Glomerular endothelial cell (primary cell): ENCODE measurements at regions not wholly inside any gene's neighbourhood (a gene's known extent, or its start where the extent isn't known, plus 50 kb on each side); places are given as distances from the start of the nearest gene placed in this dataset.

Experiments used
- DNase-seq: peaks from one replicate; pipeline ENCODE4 v3.0.0-alpha.2; 2011; ENCODE audit warnings: low read depth, low spot score; ENCODE audit errors: extremely low read depth

- no peak for DNase-seq
These were observed 525.3 kb upstream of the TBX3 start for GRCh38 chr12:115209230-115209629.

GRCh38 chr12:115208098-115208497 is 524.1 kb upstream of the TBX3 start:
- no peak for DNase-seq

GRCh38 chr12:115207216-115207915 is 523.4 kb upstream of the TBX3 start:
- DNase-seq, result no peak

GRCh38 chr12:115206801-115207200 is 522.8 kb upstream of the TBX3 start:
- no peak for DNase-seq

GRCh38 chr12:115205755-115206308 is 521.9 kb upstream of the TBX3 start:
- no peak for DNase-seq

- DNase-seq, result no peak
These were observed 521.2 kb upstream of the TBX3 start for GRCh38 chr12:115204957-115205754.

GRCh38 chr12:115203701-115204100 is 519.7 kb upstream of the TBX3 start:
- DNase-seq, result no peak

GRCh38 chr12:115201966-115202365 is 518.0 kb upstream of the TBX3 start:
- no peak for DNase-seq

- no peak for DNase-seq
These were observed 515.9 kb upstream of the TBX3 start for GRCh38 chr12:115199831-115200230.

- DNase-seq, result no peak
These were observed 510.9 kb upstream of the TBX3 start for GRCh38 chr12:115194857-115195256.

GRCh38 chr12:115194448-115194847 is 510.5 kb upstream of the TBX3 start:
- no peak for DNase-seq

- no peak for DNase-seq
These were observed 507.4 kb upstream of the TBX3 start for GRCh38 chr12:115191342-115191741.

- no peak for DNase-seq
These were observed 506.2 kb upstream of the TBX3 start for GRCh38 chr12:115190010-115190770.

GRCh38 chr12:115185506-115185905 is 501.5 kb upstream of the TBX3 start:
- no peak for DNase-seq

- DNase-seq, result no peak
These were observed 499.8 kb upstream of the TBX3 start for GRCh38 chr12:115183752-115184151.

GRCh38 chr12:115177899-115178298 is 493.9 kb upstream of the TBX3 start:
- DNase-seq, result no peak

GRCh38 chr12:115176741-115177400 is 492.9 kb upstream of the TBX3 start:
- DNase-seq, result no peak

GRCh38 chr12:115174920-115175319 is 490.9 kb upstream of the TBX3 start:
- DNase-seq, result no peak

- no peak for DNase-seq
These were observed 488.5 kb upstream of the TBX3 start for GRCh38 chr12:115172521-115172920.

- no peak for DNase-seq
These were observed 486.0 kb upstream of the TBX3 start for GRCh38 chr12:115169981-115170380.
